ENCODE measurements at regions not wholly inside any gene's neighbourhood (a gene's known extent, or its start where the extent isn't known, plus 50 kb on each side); places are given as distances from the start of the nearest gene placed in this dataset.
A peak's percentile ranks its signal among the peaks of the same experiment; 100 is the strongest.
"Not testable (repeated sequence)": the region's sequence is repeated elsewhere in the genome, so short reads cannot be mapped to it uniquely, and the experiment has no call there.

DNA sequence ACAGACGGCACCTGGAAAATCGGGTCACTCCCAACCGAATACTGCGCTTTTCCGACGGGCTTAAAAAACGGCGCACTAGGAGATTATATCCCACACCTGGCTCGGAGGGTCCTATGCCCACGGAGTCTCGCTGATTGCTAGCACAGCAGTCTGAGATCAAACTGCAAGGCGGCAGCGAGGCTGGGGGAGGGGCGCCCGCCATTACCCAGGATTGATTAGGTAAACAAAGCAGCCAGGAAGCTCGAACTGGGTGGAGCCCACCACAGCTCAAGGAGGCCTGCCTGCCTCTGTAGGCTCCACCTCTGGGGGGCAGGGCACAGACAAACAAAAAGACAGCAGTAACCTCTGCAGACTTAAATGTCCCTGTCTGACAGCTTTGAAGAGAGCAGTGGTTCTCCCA is 64.5 kb downstream of the SLC30A10 start:
- DNase-seq (ENCODE audit: low spot score): not testable (repeated sequence)

DNA sequence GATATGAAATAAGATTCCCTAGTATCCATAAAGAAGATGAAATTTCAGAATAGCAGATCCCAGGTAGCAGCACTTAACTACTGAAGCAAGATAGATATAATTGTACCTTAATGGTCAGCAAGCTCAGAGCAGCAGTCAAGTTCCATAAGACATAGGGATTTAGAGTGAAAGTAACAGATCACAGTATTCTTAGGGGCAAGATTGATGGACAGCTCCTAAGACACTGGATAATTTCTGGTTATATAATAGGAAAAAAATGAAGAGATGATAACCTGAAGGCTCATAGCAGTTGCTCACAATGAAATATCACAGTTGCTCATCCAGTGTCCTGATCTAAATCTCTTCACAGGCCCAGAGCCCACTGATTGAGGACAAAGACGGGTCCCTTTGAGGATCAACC is 66.0 kb downstream of the SLC30A10 start:
- no peak for DNase-seq (ENCODE audit: low spot score)

DNA sequence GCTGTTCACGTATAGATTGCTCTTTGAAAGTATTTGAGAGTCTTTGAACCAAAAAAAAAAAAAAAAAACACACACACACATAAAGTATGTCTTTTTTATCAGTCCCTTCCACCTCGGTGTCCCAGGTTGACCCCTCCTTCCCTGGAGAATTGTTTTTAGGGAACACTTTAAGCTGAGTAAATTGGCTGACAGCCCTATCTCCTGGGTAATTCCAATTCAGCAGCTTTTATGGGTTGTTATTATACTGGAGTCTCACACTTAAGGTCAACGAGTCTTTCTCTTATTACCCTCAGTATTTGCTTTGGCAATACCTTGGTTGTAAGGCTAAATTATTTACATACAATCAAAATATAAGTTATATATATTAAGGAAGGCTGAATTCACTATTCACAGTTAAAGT is 69.4 kb downstream of the SLC30A10 start:
- no peak for DNase-seq (ENCODE audit: low spot score)

DNA sequence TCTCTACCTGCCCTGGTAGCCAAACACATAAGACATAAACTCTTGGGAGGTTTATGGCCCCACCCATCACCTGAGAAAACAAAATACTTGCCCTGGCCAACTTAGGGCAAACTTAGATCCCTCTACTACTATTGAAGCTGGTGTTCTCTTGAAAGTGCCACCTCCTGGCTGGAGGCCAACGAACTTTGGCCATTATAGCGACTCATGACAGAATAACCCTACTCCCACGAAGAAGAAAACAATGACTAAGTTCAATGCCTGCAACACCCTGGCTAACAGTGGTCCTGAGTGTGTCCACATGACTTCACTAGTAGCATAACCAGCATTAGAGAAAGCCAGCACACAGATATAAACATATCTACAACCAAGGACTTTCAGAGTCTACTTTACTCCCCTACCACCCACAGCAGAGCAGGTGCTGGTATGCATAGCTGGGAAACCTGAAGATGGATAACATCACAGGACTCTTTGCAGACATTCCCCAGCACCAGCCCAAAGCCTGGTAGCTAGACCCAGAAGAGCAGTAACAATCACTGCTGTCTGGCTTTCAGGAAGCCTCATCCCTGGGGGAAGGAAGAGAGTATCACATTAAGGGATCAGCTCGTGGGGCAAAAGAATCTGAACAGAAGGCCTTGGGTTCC is 81.0 kb downstream of the SLC30A10 start:
- no peak for DNase-seq (ENCODE audit: low spot score)

DNA sequence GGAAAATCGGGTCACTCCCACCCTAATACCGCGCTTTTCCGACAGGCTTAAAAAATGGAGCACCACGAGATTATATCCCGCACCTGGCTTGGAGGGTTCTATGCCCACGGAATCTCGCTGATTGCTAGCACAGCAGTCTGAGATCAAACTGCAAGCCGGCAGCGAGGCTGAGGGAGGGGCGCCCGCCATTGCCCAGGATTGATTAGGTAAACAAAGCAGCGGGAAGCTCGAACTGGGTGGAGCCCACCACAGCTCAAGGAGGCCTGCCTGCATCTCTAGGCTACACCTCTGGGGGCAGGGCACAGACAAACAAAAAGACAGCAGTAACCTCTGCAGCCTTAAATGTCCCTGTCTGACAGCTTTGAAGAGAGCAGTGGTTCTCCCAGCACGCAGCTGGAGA is 88.8 kb downstream of the SLC30A10 start:
- DNase-seq (ENCODE audit: low spot score): not testable (repeated sequence)

DNA sequence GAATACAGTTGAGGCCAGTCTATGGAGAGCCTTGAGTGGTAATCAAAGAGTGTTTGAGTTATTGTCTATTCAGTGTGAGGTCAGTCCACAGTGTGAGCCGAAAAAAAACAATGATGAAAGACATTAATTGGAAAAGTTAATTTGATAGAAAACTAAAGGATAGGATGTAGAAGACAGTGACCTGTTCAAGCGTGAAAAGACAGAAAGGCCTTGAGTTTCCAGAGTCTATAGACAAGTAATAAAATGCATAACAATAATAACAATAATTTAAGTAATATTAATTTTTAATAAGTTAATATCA is 90.4 kb downstream of the SLC30A10 start:
- DNase-seq (ENCODE audit: low spot score): no peak

DNA sequence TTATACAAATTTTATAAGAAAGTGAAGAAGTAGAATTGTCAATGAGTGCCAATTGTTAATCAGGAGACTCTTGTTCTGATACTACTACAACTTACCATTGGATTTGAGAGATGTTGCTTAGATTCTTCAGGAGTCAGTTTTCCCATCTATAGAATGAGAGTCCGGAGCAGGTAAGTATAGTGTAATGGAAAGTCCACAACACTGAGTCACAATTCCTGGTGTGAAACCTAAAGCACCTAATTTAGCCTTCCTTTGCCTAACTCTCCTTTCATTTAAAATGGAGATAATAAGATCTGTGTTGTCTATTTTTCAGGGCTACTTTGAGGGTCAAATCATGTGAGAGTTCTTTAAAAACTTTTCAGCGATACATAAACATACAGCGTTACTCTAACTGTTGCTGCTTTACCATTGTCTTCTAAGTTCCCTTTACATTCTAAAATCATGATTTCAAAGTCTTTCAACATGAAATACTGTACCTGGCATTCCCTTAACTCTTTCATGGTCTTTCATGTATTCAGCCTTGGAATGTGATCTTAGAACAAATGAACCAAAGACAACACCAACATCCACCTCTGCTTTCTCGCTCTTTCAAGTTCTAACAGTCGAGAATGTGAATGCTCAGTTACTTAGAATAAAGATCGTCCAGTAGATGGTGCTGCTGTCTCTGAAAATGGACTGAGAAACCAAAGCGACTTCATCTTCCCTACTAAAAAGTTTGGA is 90.9 kb downstream of the SLC30A10 start:
- peak; percentile 47 for DNase-seq (ENCODE audit: low spot score)

DNA sequence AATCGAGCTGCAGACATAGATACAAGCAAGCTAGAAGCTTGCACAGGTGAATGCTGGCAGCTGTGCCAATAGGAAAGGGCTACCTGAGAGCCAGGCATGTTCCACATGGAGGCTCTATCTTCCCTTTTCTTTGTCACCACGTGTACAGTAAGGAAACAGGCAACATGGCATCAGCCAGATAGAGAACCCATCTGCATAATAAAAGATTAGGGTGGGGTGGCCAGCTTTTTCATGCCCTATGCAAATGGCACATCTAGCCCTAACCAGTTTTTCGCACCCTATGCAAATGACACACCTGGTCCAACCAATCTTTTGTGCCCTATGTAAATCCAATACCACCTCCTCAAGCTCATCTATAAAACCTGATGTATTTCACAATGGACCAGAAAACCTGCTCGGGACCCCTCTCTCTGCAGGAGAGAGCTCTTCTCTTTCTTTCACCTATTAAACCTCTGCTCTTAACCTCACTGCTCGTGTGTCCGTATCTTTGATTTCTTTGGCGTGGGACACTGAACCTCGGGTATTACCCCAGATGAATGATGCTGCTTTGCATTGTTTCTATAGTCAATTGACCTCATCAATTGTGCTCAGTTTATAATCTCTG is 93.9 kb downstream of the SLC30A10 start:
- no peak for DNase-seq (ENCODE audit: low spot score)

DNA sequence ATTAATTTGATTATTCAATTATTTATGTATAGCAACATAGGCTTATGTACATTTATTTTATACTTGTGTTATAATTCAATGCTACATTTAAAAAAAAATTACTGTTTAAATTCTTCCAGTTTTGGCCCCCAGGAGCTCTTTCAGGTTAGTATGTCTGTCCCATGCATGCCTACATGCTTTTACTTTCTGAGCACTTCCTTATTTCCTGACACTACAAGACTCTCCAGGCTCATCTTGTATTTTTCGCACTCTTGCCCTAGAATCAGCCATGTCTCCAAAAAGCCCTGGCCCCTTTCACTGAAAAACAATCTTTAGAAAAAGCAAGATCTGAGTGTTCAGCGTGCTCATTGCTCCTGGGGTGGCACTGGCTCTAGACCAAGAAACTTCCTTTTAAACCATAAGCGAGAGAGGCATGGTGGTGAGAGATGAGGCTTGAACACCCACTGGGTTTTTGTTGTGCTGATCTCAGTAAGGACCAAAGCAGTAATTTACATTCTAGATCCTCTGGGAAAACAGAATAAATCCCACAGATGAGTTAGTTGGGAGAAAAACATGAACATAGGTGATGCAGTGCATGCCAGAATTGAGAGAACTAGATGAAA is 95.0 kb downstream of the SLC30A10 start:
- peak; percentile 12 for DNase-seq (ENCODE audit: low spot score)

DNA sequence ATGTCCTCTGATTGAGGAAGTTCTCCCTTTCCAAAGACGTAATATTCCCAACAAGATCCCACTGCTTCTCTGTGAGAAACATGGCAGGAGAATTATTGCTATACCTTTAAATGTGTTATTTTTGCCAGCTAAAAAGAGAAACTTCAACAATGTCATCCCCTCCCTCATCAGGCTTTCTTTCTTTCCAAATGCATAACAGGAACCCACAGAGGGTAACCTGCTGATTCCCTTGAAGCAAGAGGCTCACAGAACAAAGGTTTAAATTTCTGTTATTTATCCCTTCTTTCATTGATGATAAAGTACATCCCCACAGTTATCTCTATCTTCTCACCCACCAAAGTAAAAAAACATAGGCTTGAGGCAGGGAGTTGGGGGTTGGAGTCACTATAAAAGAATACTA is 102.1 kb downstream of the SLC30A10 start:
- no peak for DNase-seq (ENCODE audit: low spot score)

DNA sequence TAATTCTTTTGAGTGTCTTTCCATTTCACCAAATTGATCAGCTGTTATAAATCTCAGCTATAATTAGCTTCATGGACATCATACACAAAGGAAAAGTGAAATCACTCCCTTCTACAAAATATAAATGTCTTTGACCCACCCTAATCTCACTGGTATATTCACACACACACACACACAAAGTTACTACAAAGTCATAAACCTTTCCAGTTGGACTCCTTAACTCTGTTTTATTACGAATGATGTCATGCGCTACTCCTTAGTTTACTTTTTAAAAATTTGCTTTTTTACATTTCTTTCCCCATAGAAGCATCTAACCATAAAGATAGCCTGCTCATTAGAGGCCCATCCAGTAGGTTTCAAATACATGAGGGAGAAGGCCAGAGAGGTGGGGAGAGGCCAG is 103.0 kb downstream of the SLC30A10 start:
- no peak for DNase-seq (ENCODE audit: low spot score)

DNA sequence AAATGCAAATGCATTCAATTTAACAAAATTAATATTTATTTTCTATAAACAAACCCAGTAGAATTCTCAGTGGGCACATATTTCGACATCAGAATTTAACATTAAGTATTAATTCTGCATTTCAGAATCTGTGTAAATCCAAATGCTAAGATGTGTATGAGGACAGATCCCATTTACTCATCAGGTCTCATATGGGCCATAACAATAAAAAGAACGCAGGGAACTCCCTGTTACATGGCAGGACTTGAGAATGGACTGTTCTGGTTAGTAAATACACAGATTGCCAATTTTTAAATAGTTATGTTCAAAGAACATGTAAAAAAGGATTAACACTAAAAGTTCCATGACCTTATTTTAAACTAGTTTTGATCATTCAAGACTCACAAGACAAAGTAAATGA is 104.0 kb downstream of the SLC30A10 start:
- no peak for DNase-seq (ENCODE audit: low spot score)

DNA sequence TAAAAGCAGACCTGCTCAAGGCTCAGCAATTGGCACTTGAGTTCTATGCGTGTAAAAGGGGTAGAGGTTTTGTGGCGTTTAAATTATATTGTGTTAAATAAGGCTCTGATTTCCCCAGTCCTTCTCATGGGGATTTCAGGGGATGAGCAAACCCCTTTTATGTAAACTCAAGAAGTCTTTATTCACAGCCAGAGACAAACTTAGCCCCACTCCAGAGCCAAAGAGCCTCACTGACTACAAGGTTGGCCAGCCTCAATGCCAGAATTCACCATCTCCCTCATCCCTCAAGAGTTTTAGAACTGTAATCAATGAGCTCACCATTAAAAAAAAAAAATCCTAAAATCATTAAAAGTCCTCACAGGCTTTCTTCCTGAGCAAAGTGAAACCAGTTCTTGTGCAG is 107.8 kb downstream of the SLC30A10 start:
- DNase-seq (ENCODE audit: low spot score): no peak

DNA sequence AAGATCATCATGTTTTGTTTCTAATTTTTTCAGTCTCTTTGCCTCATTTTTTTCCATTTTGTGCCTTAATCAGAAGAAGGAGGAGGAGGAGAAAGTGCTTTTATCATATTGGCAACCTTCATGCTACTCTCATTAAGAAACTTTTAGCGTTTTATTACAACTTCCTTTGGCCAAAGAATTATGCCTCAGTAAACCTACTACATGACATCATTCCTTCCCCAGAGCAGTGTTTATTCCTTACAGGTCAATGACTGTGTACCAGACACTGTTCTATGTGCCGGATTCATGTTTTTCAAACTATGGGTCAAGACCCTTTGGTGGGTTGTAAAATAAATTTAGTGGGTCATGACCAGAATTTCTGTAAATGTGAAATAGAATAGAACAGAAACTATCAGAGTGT is 110.4 kb downstream of the SLC30A10 start:
- DNase-seq (ENCODE audit: low spot score): no peak

DNA sequence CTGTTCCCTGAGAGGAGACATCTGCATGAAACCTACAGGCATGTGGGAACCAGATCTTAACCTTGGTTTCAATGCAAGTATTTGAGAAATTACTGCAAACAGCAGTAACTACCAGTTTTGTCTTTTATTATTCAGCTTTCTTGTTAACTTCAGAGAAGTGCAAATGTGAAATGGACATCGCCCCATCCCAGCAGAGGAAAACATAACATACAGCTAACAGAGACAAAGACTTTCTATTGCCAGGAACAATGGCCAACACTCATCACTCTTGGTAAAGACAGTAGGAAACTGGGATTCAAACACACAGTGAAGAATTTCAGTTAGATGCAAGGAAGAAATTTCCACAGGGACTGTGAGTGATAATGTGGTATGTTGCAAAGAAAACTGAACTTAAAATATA is 115.1 kb downstream of the SLC30A10 start:
- DNase-seq (ENCODE audit: low spot score): no peak

DNA sequence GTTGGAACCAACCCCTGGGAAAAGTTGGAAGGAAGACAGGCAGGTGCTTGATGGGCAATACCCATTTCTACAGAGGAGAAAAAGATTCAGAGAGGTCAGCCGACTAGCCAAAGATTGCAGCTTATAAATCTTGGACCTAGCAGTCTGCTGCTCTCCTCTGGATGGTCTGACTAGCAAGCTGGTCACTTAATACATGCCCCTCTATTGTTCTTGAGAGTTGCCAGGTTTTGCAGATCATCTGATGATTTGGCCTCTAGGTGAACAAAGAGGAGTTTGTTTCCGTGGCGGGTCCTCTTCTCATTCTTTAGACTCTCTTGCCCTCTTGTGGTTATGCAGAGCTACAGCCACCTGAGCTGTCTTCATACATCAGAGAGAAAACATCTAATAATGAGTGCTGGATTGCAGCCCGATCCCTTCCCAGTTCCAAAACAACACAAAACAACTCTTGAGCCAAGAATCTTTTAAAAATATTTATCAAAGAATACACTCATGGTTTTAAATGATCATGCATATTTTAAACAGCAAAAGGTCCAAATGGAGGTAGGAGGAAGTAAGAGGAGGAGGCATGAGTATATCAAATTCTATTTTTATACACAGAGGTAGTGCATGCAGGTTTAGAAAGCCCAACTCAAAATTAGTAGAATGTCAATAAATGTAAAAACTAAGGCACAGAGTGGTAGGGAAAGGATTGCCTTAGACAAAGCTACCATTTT is 115.7 kb downstream of the SLC30A10 start:
- DNase-seq (ENCODE audit: low spot score): peak; percentile 49

DNA sequence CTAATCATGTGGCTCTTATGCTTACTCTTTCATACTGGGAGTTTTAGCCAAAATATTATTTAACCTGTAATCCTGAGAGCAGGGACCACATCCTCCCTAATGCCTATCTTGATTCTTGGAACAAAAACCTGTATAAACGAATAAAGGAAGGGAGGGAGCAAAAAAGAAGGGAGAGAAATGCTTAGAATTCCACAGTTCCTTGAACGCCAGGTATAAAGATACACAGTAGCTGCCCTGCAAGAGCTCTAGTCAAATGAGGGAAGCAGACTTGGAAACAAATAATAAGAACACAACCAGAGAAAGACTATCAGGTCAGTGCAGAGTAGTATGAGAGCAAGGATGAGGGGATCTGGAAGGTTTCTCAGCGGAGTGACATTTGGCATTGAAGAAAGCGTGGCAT is 116.3 kb downstream of the SLC30A10 start:
- DNase-seq (ENCODE audit: low spot score): no peak

DNA sequence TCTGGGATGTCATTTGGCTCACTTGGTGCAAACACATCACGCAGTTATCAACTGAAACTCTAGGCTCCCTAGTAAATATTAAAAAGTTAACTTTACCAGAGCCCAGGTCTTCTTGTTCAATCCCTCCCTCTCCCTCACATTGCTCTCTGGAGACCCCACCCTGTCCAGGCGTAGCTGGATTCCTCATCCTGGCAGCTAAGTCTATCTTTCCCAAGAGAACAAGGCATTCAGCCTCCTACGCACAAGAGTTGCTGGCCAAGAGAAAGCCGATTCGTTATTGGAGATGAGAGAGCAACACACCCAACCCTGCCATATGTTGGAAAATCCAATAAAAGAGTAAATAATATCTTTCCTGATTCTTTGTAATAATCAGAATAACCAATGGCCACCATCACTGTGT is 117.9 kb downstream of the SLC30A10 start:
- no peak for DNase-seq (ENCODE audit: low spot score)

DNA sequence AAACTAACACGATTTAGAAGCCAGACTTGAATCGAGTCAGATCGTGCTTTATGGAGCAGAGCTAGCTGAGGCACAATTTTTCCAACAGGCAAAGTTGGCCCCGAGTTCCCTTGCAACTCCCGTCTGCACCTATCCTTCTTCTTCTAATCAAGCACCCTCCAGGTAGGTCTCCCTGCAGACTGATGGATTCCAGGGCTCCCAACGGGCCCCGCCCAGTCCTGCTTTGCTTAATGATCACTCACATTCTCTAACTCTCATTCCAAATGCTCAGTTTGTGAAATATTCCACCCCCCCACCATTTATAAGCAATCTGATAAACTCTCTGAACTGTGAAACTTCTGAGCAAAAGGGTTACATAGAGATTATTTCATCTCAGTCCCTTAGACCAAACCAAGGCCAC is 119.6 kb downstream of the SLC30A10 start:
- DNase-seq (ENCODE audit: low spot score): no peak

DNA sequence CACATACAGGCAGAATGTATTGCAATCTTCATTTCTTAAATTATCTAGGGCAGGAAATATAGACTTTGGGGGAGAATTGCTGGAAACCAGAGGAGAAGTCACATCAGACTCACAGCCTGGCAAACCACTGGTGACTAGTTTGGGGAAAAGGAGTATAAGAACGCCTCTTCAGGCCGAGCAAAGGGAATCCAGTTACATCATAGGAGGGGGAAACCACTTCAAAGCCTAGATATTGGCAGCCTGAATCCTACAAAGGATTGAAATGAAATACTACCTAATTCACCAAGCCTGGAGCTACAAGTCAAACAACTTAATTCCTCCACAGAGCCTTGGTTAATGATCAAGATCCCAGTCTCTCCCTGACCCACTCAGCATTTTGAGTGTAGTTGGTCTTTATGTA is 121.7 kb downstream of the SLC30A10 start:
- no peak for DNase-seq (ENCODE audit: low spot score)

DNA sequence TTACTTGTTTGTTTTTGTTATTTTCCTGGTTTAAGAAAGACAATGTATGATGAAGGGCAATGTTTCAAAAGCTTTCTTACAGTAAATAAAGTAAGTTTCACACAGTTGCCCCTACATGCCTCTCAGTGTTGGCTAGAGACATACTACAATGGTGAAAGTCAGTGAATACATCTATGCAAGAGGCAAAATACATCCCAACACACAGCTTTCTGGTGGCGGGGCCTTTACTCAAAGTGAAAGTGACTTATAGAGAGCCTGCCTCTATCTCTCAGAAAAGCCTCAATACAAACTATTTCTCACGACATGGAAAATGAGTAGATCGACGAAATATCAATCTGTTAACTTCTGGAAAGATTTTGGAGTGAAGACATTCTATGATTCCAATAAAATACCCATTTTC is 122.3 kb downstream of the SLC30A10 start:
- DNase-seq (ENCODE audit: low spot score): no peak

DNA sequence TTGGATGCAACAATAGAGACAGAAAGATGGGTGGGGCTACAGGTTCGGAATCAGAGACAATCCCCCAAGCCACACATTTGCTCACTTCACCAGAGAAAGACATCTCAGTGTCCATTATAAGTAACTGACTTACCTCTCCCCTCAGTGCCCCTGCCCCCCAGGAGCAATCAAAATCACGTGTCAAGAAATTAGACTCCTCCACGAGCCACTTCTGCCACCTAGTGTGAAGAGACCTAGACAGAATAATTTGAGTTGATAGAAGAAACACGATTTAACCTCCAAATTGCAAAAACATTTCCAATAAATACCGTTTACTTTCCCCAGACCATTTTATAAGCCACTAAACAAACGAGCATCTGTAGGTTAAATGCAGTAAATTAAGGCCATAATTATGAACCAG is 123.2 kb downstream of the SLC30A10 start:
- DNase-seq (ENCODE audit: low spot score): no peak
